RWPE2 (cell line): ENCODE measurements at regions not wholly inside any gene's neighbourhood (a gene's known extent, or its start where the extent isn't known, plus 50 kb on each side); places are given as distances from the start of the nearest gene placed in this dataset.

Source experiments
- ATAC-seq: fragments of 200-7000 bp; cut with Tn5 transposase; 3 replicates; pipeline ENCODE4 v1.9.1; 2021; ENCODE audit warnings: low read depth
- DNase-seq: peaks from one replicate; pipeline ENCODE4 v3.0.0-alpha.2; 2020; ENCODE audit warnings: low spot score
- H3K27ac ChIP-seq: fragments of 450-650 bp; 2 replicates; pipeline ENCODE4 v1.5.1; 2017; ENCODE audit warnings: mild to moderate bottlenecking; ENCODE audit not compliant: poor library complexity, severe bottlenecking
- H3K27me3 ChIP-seq: fragments of 250-450 bp; sonication (Bioruptor Pico); 2 replicates; pipeline ENCODE4 v1.5.1; 2021; ENCODE audit warnings: mild to moderate bottlenecking, moderate library complexity; ENCODE audit not compliant: insufficient read depth, poor library complexity, severe bottlenecking
- H3K36me3 ChIP-seq: fragments of 250-450 bp; sonication (Bioruptor Pico); 2 replicates; pipeline ENCODE4 v1.5.1; 2020; ENCODE audit warnings: low read depth, mild to moderate bottlenecking, moderate library complexity
- H3K4me1 ChIP-seq: fragments of 250-450 bp; sonication (Bioruptor Pico); 2 replicates; pipeline ENCODE4 v1.5.1; 2021; ENCODE audit warnings: mild to moderate bottlenecking, moderate library complexity; ENCODE audit not compliant: insufficient read depth, poor library complexity, severe bottlenecking
- H3K4me3 ChIP-seq: fragments of 250-450 bp; sonication (Bioruptor Pico); 2 replicates; pipeline ENCODE4 v1.5.1; 2021; ENCODE audit warnings: mild to moderate bottlenecking, moderate library complexity; ENCODE audit not compliant: severe bottlenecking
- H3K9me3 ChIP-seq: fragments of 250-450 bp; sonication (Bioruptor Pico); 2 replicates; pipeline ENCODE4 v1.5.1; 2021; ENCODE audit warnings: mild to moderate bottlenecking, moderate library complexity; ENCODE audit not compliant: severe bottlenecking
- CTCF ChIP-seq: fragments of 450-650 bp; IDR thresholded peaks from one replicate; pipeline ENCODE4 v1.5.1; 2017; ENCODE audit warnings: mild to moderate bottlenecking, moderate library complexity; ENCODE audit not compliant: poor library complexity, severe bottlenecking

- ATAC-seq (peak; percentile 93), DNase-seq (no peak)
- Histone ChIP-seq H3K4me3 (no peak overlapping the region), H3K9me3 (no peaks in the 10 kb centered on the region), H3K27ac (peak overlapping the region; percentile 96), H3K36me3 (no peaks in the 10 kb centered on the region), H3K27me3 (no peaks in the 10 kb centered on the region), H3K4me1 (peaks cover 32% of the 10 kb centered on the region)
- TF ChIP-seq CTCF, result no peak
These were observed 291.9 kb downstream of the COX7C start for GRCh38 chr5:86909418-86910295.

DNA sequence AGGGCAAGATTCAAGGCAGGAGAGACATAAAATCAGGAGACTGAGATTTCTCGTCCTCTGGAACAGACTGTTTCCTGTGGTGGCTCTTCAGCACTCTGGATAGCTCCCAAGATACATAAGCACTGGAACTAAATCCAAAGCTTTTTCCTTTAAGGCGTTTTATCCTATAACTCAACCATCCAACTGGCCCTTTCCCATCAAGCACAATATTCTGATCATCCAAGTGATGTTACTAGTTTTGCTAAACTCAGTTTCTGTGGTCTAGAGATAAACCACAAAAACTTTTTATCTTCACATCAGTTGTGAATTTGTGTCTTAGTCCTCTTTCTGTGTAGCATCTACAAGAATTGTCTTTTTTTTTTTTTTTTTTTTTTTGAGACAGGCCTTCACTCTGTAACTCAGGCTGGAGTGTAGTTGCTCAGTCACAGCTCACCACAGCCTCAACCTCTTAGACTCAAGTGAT lies 299.4 kb downstream of the COX7C start:
- no peaks in the 10 kb centered on the region for H3K27me3 ChIP-seq
- no peak overlapping the region for H3K4me3 ChIP-seq
- no peak overlapping the region for H3K27ac ChIP-seq
- no peaks in the 10 kb centered on the region for H3K36me3 ChIP-seq
- H3K4me1 ChIP-seq, result no peaks in the 10 kb centered on the region
- no peaks in the 10 kb centered on the region for H3K9me3 ChIP-seq
- no peak for TF ChIP-seq CTCF
- no peak for DNase-seq
- peak; percentile 62; the same call in 2 of the 3 replicates for ATAC-seq

DNA sequence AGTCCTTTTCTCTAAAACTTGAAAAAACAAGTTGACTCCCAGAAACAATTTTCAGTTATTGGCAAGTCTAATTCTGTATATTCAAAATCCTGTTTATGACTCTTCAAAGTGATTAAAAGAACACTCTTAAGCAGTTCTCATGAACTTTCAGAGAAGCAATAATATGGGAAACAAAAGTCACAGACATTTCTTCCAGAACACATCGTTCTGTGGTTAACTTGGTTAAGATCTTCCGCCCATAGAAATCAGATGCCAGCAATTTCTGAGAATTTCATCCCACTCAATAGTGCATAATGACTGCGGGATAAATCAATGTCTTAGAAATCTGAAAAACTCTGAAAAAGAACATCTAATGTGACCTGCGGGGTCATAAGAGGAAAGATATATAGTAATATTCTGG lies 300.5 kb downstream of the COX7C start:
- H3K4me1 ChIP-seq, result no peaks in the 10 kb centered on the region
- no peak for TF ChIP-seq CTCF
- H3K36me3 ChIP-seq, result no peaks in the 10 kb centered on the region
- no peak overlapping the region for H3K4me3 ChIP-seq
- ATAC-seq (no peak), DNase-seq (no peak)
- no peak overlapping the region for H3K27ac ChIP-seq
- no peaks in the 10 kb centered on the region for H3K9me3 ChIP-seq
- H3K27me3 ChIP-seq, result no peaks in the 10 kb centered on the region

- Histone ChIP-seq H3K27ac (no peak overlapping the region), H3K36me3 (no peaks in the 10 kb centered on the region), H3K4me1 (no peaks in the 10 kb centered on the region), H3K27me3 (no peaks in the 10 kb centered on the region), H3K4me3 (no peak overlapping the region), H3K9me3 (no peaks in the 10 kb centered on the region)
- DNase-seq (no peak), ATAC-seq (no peak)
- TF ChIP-seq CTCF, result no peak
These were observed 308.3 kb downstream of the COX7C start for GRCh38 chr5:86926033-86926432.

DNA sequence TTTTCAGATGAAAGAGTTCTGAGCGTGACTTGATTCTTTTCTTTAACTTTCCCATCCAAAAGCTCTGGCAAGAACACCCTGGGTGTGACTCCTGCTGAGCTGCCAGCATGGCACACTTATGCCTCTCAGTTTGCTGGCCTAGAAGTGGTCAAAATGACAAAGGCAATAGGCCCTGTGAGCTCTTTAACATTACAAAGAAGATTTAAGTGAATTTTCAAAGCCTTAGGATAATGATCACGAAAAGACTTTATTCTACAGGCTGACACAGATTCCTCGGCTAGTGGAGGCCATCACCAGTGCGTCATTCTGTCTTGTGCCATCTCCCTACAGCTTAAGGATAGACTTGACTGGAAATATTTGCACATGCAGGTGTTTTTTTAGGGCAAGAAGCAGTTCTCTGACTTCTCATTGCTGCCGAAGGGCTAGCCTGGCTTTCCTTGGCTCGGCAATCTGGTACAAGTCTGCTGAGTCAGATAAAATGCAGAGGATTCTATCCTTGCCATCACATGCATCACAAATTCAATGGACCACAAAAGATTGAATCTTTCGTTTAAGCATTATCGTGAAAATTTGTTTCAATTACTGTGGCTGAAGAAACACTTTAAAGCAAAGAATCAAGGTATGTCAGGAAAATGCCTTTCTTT lies 311.5 kb downstream of the COX7C start:
- Histone ChIP-seq H3K4me1 (no peaks in the 10 kb centered on the region), H3K9me3 (no peaks in the 10 kb centered on the region), H3K4me3 (no peak overlapping the region), H3K36me3 (no peaks in the 10 kb centered on the region), H3K27ac (no peak overlapping the region), H3K27me3 (no peaks in the 10 kb centered on the region)
- ATAC-seq, result no peak
- TF ChIP-seq CTCF, result no peak
- no peak for DNase-seq
